Esophagus squamous epithelium (tissue), 4 donors: ENCODE measurements at regions not wholly inside any gene's neighbourhood (a gene's known extent, or its start where the extent isn't known, plus 50 kb on each side); places are given as distances from the start of the nearest gene placed in this dataset.

Experiments
- CTCF ChIP-seq, 6 experiments: fragments of 450-650 bp in 4 of 6; fragments of 200-600 bp in 2 of 6; sonication (generic) in 2 of 6; IDR thresholded peaks; one replicate each; pipeline ENCODE4 v1.5.1; 2016 to 2019; ENCODE audit warnings: antibody characterized with exemption in 6 of 6, mild to moderate bottlenecking in 4 of 6, moderate library complexity in 4 of 6
- POLR2A ChIP-seq, 4 donors: fragments of 450-650 bp; IDR thresholded peaks; one replicate each; pipeline ENCODE4 v1.6.1; 2017; ENCODE audit warnings: antibody characterized with exemption in 4 of 4, mild to moderate bottlenecking in 4 of 4, moderate library complexity in 3 of 4

- no peak for TF ChIP-seq CTCF (IDR thresholded peaks at IDR 0.05)
- no peak for TF ChIP-seq POLR2A (IDR thresholded peaks at IDR 0.05)
Measured at GRCh38 chr12:86788661-86789060, 532.5 kb upstream of the MGAT4C start.
